Psoas muscle (tissue), 7 donors: ENCODE measurements at regions not wholly inside any gene's neighbourhood (a gene's known extent, or its start where the extent isn't known, plus 50 kb on each side); places are given as distances from the start of the nearest gene placed in this dataset.

Source experiments
- ATAC-seq, 4 donors: fragments of 200-7000 bp; cut with Tn5 transposase; one replicate each; pipeline ENCODE4 v1.9.1; 2020; ENCODE audit warnings: moderate library complexity in 3 of 4, mild to moderate bottlenecking in 2 of 4
- DNase-seq, 2 donors: peaks; one replicate each; pipeline ENCODE4 v3.0.0-alpha.2; 2020
- H3K27ac ChIP-seq: fragments of 200-600 bp; one replicate; pipeline ENCODE4 v1.8.0; 2022
- H3K27me3 ChIP-seq, 3 donors: fragments of 200-600 bp in 1 of 3; one replicate each; pipeline versions ENCODE4 v1.6.1 to v1.8.0; 2013 to 2022; ENCODE audit warnings: low read length in 2 of 3, mild to moderate bottlenecking in 2 of 3, moderate library complexity in 1 of 3; ENCODE audit not compliant: insufficient read depth in 3 of 3
- H3K36me3 ChIP-seq, 2 donors: fragments of 200-600 bp in 1 of 2; one replicate each; pipeline versions ENCODE4 v1.6.1 to v1.8.0; 2013 to 2022; ENCODE audit warnings: low read depth in 1 of 2, mild to moderate bottlenecking in 1 of 2, moderate library complexity in 1 of 2; ENCODE audit not compliant: insufficient read depth in 1 of 2
- H3K4me1 ChIP-seq: fragments of 200-600 bp; one replicate; pipeline ENCODE4 v1.8.0; 2022
- H3K4me3 ChIP-seq: fragments of 200-600 bp; one replicate; pipeline ENCODE4 v1.8.0; 2022; ENCODE audit warnings: mild to moderate bottlenecking
- H3K9me3 ChIP-seq: fragments of 200-600 bp; one replicate; pipeline ENCODE4 v1.8.0; 2022
- WGBS, 3 donors: extraction: QIAGEN DNeasy Blood & Tissue Kit; methylation state at CpG; one replicate each; pipeline versions ENCODE4 v1.1.6 to v1.1.7; 2013; 5-methylcytosine and 5-hydroxymethylcytosine counted together
- intact Hi-C, 2 donors: fragments of 100-400 bp; cut with DNase I; formaldehyde crosslinking; loops; one replicate each; pipeline versions ENCODE4 v1.11.0 to v1.14.2; 2022
- TF ChIP-seq, protein P1 (sequence below): fragments of 200-600 bp; IDR thresholded peaks from one replicate; pipeline ENCODE4 v1.8.0; 2022; ENCODE audit warnings: antibody characterized with exemption
- donor health status: healthy with polysubstance abuse.
- donor health status: DM: no; HTN: no; CAD: no; lungs with moderate emphysema.
- donor health status: Bipolar disorder and iron deficiency.
- donor health status: healthy.
- donor health status: DM: yes; HTN: yes; CAD: no.
- donor health status: DM: no; HTN: no; CAD: no.
- donor health status: DM: yes; HTN: yes; CAD: no.

DNA sequence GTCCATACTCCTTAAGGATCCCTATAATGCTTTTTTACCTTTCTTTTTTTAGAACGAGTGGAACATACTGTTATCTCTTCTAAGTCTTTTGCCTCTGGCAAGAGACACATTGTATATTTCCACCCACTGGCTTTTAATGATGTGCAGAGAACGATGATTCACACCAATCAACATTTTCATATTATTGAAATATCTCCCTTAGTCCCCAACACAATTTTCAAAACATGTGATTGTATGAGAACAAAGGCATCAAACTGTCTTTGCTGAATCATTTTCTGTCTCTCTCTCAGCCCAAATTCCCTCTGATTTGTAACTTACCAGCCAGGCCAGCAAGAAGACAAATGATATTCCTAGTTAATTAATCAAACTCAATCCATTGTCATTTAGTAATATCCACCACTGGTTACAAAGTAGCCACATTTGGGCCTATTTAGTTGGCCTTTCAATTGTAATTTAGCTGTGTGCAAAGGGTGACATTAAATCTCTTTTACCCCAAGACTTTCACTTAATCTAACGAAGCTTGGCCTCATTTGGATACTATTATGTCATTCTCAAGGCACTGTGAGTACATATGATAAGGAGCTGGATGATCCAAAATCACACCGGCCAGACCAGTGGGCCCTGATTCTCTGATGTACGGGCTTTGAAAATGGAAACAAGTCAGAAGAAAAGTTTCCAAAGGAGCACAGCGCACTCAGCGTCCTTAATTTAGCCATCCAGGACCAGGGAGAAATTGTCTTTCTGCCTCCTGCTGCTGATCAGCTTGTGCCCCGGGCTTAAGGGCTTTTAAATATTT lies 185.1 kb downstream of the SCG2 start:
- Histone ChIP-seq H3K4me1 (no peaks in the 10 kb centered on the region), H3K27ac (no peak overlapping the region), H3K4me3 (no peak overlapping the region), H3K27me3 (no peaks in the 10 kb centered on the region), H3K36me3 (no peaks in the 10 kb centered on the region), H3K9me3 (no peaks in the 10 kb centered on the region)
- DNase-seq (no peak), ATAC-seq (no peak)
- TF ChIP-seq, protein P1, sequence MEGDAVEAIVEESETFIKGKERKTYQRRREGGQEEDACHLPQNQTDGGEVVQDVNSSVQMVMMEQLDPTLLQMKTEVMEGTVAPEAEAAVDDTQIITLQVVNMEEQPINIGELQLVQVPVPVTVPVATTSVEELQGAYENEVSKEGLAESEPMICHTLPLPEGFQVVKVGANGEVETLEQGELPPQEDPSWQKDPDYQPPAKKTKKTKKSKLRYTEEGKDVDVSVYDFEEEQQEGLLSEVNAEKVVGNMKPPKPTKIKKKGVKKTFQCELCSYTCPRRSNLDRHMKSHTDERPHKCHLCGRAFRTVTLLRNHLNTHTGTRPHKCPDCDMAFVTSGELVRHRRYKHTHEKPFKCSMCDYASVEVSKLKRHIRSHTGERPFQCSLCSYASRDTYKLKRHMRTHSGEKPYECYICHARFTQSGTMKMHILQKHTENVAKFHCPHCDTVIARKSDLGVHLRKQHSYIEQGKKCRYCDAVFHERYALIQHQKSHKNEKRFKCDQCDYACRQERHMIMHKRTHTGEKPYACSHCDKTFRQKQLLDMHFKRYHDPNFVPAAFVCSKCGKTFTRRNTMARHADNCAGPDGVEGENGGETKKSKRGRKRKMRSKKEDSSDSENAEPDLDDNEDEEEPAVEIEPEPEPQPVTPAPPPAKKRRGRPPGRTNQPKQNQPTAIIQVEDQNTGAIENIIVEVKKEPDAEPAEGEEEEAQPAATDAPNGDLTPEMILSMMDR, result no peak
- intact Hi-C loops, result no loop called here
- 86 to 88% (median 88%) methylated on average over 8 of the region's 8 CpGs for WGBS, 3 donors

DNA sequence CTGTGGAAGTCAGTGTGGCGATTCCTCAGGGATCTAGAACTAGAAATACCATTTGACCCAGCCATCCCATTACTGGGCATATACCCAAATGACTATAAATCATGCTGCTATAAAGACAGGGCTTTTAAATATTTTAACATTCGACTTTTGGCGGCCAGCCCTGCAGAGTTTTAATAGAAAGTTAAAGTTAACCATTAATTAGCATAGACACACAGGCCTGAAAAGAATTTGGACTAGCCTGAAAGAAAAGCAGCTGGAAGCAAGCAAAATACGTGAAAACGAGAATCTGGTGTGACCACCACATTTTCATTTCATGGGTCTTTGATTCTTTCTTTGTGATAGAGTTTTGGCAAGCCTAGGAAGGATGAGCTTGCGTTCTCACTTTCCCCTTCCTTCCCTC lies 184.0 kb downstream of the SCG2 start:
- WGBS, 3 donors, result 27 to 33% (median 33%) methylated on average over 6 of the region's 6 CpGs
- no peaks in the 10 kb centered on the region for H3K4me1 ChIP-seq
- ATAC-seq, result no peak
- no peak overlapping the region for H3K4me3 ChIP-seq
- TF ChIP-seq, protein P1, result no peak
- H3K9me3 ChIP-seq, result no peaks in the 10 kb centered on the region
- no peak overlapping the region for H3K27ac ChIP-seq
- no peaks in the 10 kb centered on the region for H3K27me3 ChIP-seq
- H3K36me3 ChIP-seq, result no peaks in the 10 kb centered on the region
- intact Hi-C loops, result no loop called here
- no peak for DNase-seq

DNA sequence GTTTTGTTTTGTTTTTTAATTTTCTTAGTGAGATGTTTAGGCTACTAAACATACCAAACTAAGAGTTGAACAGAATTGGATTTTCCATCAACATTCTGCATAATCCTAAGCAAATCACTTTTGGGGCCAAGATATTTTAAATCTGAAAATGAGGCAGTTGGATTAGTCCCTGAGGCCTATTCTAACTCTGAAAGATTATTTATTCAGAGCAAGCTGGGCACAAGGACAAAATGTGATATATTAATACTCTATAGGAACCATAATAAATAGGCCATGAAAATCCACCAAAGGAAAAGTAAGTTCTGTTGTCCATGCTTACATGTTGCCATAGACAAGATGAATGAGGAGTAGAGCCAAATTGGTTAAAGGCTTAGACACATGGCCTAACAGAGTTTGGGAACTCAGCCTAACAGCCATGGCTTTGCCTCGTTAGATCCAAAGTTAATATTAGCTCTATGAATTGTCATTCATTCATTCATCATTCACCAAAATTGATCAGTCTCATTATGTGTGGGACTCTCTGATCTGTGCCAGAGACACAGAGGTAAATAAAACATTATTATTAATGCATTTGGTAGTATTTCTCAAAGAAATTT lies 183.5 kb downstream of the SCG2 start:
- TF ChIP-seq, protein P1, result no peak
- intact Hi-C loops, result no loop called here
- H3K9me3 ChIP-seq, result no peaks in the 10 kb centered on the region
- H3K36me3 ChIP-seq, result no peaks in the 10 kb centered on the region
- no peaks in the 10 kb centered on the region for H3K4me1 ChIP-seq
- DNase-seq, result no peak
- no peak overlapping the region for H3K4me3 ChIP-seq
- H3K27ac ChIP-seq, result no peak overlapping the region
- no peak for ATAC-seq
- H3K27me3 ChIP-seq, result no peaks in the 10 kb centered on the region
- 13 to 28% (median 15%) methylated on average over 1 of the region's 1 CpG for WGBS, 3 donors

DNA sequence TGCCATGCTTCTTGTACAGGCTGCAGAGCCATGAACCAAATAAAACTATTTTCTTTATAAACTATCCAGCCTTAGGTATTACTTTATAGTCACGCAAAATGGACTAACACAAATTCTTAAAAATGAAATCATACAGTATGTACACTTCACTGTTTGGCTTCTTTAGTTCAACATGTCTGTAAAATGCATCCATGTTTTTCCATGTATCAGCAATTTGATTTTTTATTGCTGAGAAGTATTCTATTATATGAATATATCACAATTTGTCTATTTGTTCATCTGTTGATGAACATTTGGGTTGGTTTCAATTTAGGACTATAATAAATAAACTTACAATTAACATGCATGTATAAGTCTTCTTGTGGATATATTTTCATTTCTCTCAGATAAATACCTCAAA lies 182.1 kb downstream of the SCG2 start:
- Histone ChIP-seq H3K27me3 (no peaks in the 10 kb centered on the region), H3K9me3 (no peaks in the 10 kb centered on the region), H3K36me3 (no peaks in the 10 kb centered on the region), H3K4me1 (no peaks in the 10 kb centered on the region), H3K27ac (no peak overlapping the region), H3K4me3 (no peak overlapping the region)
- TF ChIP-seq, protein P1, result no peak
- intact Hi-C loops, result no loop called here
- ATAC-seq (no peak), DNase-seq (no peak)
- WGBS, 3 donors, result 93 to 96% (median 95%) methylated on average over 1 of the region's 1 CpG
